Fibroblast of peridontal ligament (primary cell): ENCODE measurements at regions not wholly inside any gene's neighbourhood (a gene's known extent, or its start where the extent isn't known, plus 50 kb on each side); places are given as distances from the start of the nearest gene placed in this dataset.
"Not testable (repeated sequence)": the region's sequence is repeated elsewhere in the genome, so short reads cannot be mapped to it uniquely, and the experiment has no call there.

Source experiments
- DNase-seq: peaks from one replicate; pipeline ENCODE4 v3.0.0-alpha.2; 2010; ENCODE audit errors: extremely low read depth

GRCh38 chr12:112710414-112710813, 81.1 kb upstream of the RPH3A start:
- no peak for DNase-seq

GRCh38 chr12:112711026-112711425, 80.5 kb upstream of the RPH3A start:
- no peak for DNase-seq

GRCh38 chr12:112711507-112711906, 80.0 kb upstream of the RPH3A start:
- DNase-seq: no peak

GRCh38 chr12:112712751-112713150, 78.8 kb upstream of the RPH3A start:
- not testable (repeated sequence) for DNase-seq

GRCh38 chr12:112713471-112713870, 78.1 kb upstream of the RPH3A start:
- no peak for DNase-seq

- no peak for DNase-seq
These were observed 77.3 kb upstream of the RPH3A start for GRCh38 chr12:112714166-112714710.

- DNase-seq: no peak
These were observed 75.2 kb upstream of the RPH3A start for GRCh38 chr12:112716099-112717093.

GRCh38 chr12:112728864-112729263, 62.7 kb upstream of the RPH3A start:
- DNase-seq: no peak

GRCh38 chr12:112734859-112735695, 56.5 kb upstream of the RPH3A start:
- DNase-seq: no peak

- peak; percentile 20 for DNase-seq
These were observed 53.0 kb upstream of the RPH3A start for GRCh38 chr12:112738531-112738930.

- no peak for DNase-seq
These were observed 51.1 kb upstream of the RPH3A start for GRCh38 chr12:112740387-112740934.

GRCh38 chr12:112741106-112741505, 50.4 kb upstream of the RPH3A start:
- no peak for DNase-seq
